HCT116 (cell line): ENCODE measurements at regions not wholly inside any gene's neighbourhood (a gene's known extent, or its start where the extent isn't known, plus 50 kb on each side); places are given as distances from the start of the nearest gene placed in this dataset.

ENCODE experiments used
- ATAC-seq: fragments of 200-7000 bp; cut with Tn5 transposase; 2 replicates; pipeline ENCODE4 v1.9.1; 2020; ENCODE audit warnings: mild to moderate bottlenecking, moderate library complexity
- BruUV-seq: library from RNA; stranded (reverse); fragments of 400-500 nt; replicated peaks from 2 replicates; lab custom pipeline; 2021; lab: Mats Ljungman, UMichigan
- CTCF ChIA-PET: fragments of 300-600 bp; sonication (Branson Sonifier 250); formaldehyde crosslinking; loops from one replicate; lab custom pipeline; 2021; ENCODE audit warnings: antibody characterized with exemption; lab: Charles Lee
- POLR2A ChIA-PET: fragments of 300-600, 350-600 bp; sonication (Branson Sonifier 250); formaldehyde crosslinking; loops from one replicate; lab custom pipeline; 2021; ENCODE audit warnings: antibody characterized with exemption; lab: Charles Lee
- RAD21 ChIA-PET, 2 experiments: fragments of 300-600 bp; sonication (Branson Sonifier 250); formaldehyde crosslinking; loops; one replicate each; lab custom pipeline; 2023; ENCODE audit warnings: low total read pairs in 2 of 2; ENCODE audit not compliant: uncharacterized antibody in 2 of 2, unreplicated experiment in 2 of 2, low non-redundant PET in 1 of 2; lab: Charles Lee
- DNase-seq: peaks from one replicate; pipeline ENCODE4 v3.0.0-alpha.2; 2010; ENCODE audit warnings: low read depth, low spot score
- H2AFZ ChIP-seq: fragments of 200-600 bp; shearing (Covaris generic), sonication (generic); 2 replicates; pipeline ENCODE4 v1.6.1; 2017; ENCODE audit warnings: low read depth, mixed run types, mixed read lengths, antibody characterized with exemption, low read length; ENCODE audit not compliant: poor library complexity, severe bottlenecking
- H3K27ac ChIP-seq: 2 replicates; pipeline ENCODE4 v1.5.1; 2012; ENCODE audit warnings: low read depth, low read length
- H3K27me3 ChIP-seq: fragments of 200-600 bp; sonication (generic); 2 replicates; pipeline ENCODE4 v1.6.1; 2016; ENCODE audit warnings: mixed run types, low read length, mixed read lengths; ENCODE audit not compliant: insufficient read depth
- H3K36me3 ChIP-seq, 2 experiments: fragments of 200-500 bp in 1 of 2; fragments of 200-600 bp in 1 of 2; sonication (Bioruptor generic) in 1 of 2; sonication (generic) in 1 of 2; 2 replicates each; pipeline versions ENCODE4 v1.5.1 to v1.6.1; 2014 to 2016; ENCODE audit warnings: low read length in 2 of 2, inconsistent platforms in 1 of 2, mixed read lengths in 1 of 2, mixed run types in 1 of 2; ENCODE audit not compliant: insufficient read depth in 2 of 2, control insufficient read depth in 1 of 2
- H3K4me1 ChIP-seq, 2 experiments: fragments of 200-600 bp in 1 of 2; sonication (generic) in 1 of 2; 2 replicates each; pipeline versions ENCODE4 v1.5.1 to v1.6.1; 2012 to 2017; ENCODE audit warnings: low read length in 2 of 2, inconsistent platforms in 1 of 2, mild to moderate bottlenecking in 1 of 2, mixed read lengths in 1 of 2, mixed run types in 1 of 2, moderate library complexity in 1 of 2; ENCODE audit not compliant: insufficient read depth in 2 of 2, control insufficient read depth in 1 of 2
- H3K4me2 ChIP-seq: fragments of 200-600 bp; sonication (generic); 2 replicates; pipeline ENCODE4 v1.6.1; 2017; ENCODE audit warnings: mixed run types, low read length, mixed read lengths
- H3K4me3 ChIP-seq, 2 experiments: fragments of 200-600 bp in 1 of 2; sonication (generic) in 1 of 2; replicated peaks in 1 of 2; 2 replicates each; pipeline ENCODE4 v1.5.1; 2011 to 2016; ENCODE audit warnings: low read length in 2 of 2, control low read depth in 1 of 2, low read depth in 1 of 2, mild to moderate bottlenecking in 1 of 2, mixed read lengths in 1 of 2, mixed run types in 1 of 2
- H3K79me2 ChIP-seq: fragments of 200-600 bp; sonication (generic); 2 replicates; pipeline ENCODE4 v1.6.1; 2017; ENCODE audit warnings: mild to moderate bottlenecking, mixed run types, low read length, moderate library complexity, mixed read lengths; ENCODE audit not compliant: insufficient read depth
- H3K9ac ChIP-seq: fragments of 200-600 bp; sonication (generic); 2 replicates; pipeline ENCODE4 v1.6.1; 2016; ENCODE audit warnings: low read length, mixed read lengths
- H3K9me2 ChIP-seq: fragments of 200-600 bp; sonication (generic), shearing (Covaris generic); 2 replicates; pipeline ENCODE4 v1.6.1; 2017; ENCODE audit warnings: mixed run types, mild to moderate bottlenecking, moderate library complexity; ENCODE audit not compliant: insufficient read depth
- H3K9me3 ChIP-seq, 2 experiments: fragments of 200-500 bp in 1 of 2; fragments of 200-600 bp in 1 of 2; sonication (Bioruptor generic) in 1 of 2; sonication (generic) in 1 of 2; 2 replicates each; pipeline ENCODE4 v1.6.1; 2014 to 2017; ENCODE audit warnings: low read length in 2 of 2, mixed read lengths in 2 of 2, inconsistent platforms in 1 of 2, low read depth in 1 of 2, mild to moderate bottlenecking in 1 of 2, mixed run types in 1 of 2, moderate library complexity in 1 of 2; ENCODE audit not compliant: control insufficient read depth in 1 of 2, insufficient read depth in 1 of 2
- H4K20me1 ChIP-seq: fragments of 200-600 bp; sonication (generic), shearing (Covaris generic); 2 replicates; pipeline ENCODE4 v1.6.1; 2017; ENCODE audit warnings: mixed run types, mild to moderate bottlenecking, moderate library complexity; ENCODE audit not compliant: insufficient read depth
- CBX3 ChIP-seq: IDR thresholded peaks from 2 replicates; pipeline ENCODE4 v1.6.1; 2012; ENCODE audit warnings: low read depth
- CEBPB ChIP-seq: IDR thresholded peaks from 2 replicates; pipeline ENCODE4 v1.6.1; 2012; ENCODE audit warnings: low read depth
- EGR1 ChIP-seq: IDR thresholded peaks from 2 replicates; pipeline ENCODE4 v1.6.1; 2012; ENCODE audit warnings: low read depth
- ELF1 ChIP-seq: IDR thresholded peaks from 2 replicates; pipeline ENCODE4 v1.6.1; 2012; ENCODE audit warnings: low read depth, borderline replicate concordance
- EZH2 ChIP-seq: fragments of 200-600 bp; sonication (generic); IDR thresholded peaks from 2 replicates; pipeline ENCODE4 v1.6.1; 2017; ENCODE audit warnings: antibody characterized with exemption, mixed run types
- EZH2phosphoT487 ChIP-seq: fragments of 200-600 bp; IDR thresholded peaks from 2 replicates; pipeline ENCODE4 v1.6.1; 2018; ENCODE audit warnings: antibody characterized with exemption, borderline replicate concordance
- POLR2A ChIP-seq: IDR thresholded peaks from 2 replicates; pipeline ENCODE4 v1.7.0; 2011; ENCODE audit warnings: borderline replicate concordance; ENCODE audit not compliant: insufficient read depth, insufficient read length; ENCODE audit errors: extremely low read depth
- REST ChIP-seq: IDR thresholded peaks from 2 replicates; pipeline ENCODE4 v1.6.1; 2012; ENCODE audit warnings: low read depth
- SIN3A ChIP-seq: IDR thresholded peaks from 2 replicates; pipeline ENCODE4 v1.6.1; 2012; ENCODE audit warnings: low read depth
- ZBTB33 ChIP-seq: IDR thresholded peaks from 2 replicates; pipeline ENCODE4 v1.6.1; 2011; ENCODE audit warnings: mild to moderate bottlenecking, low read length, moderate library complexity; ENCODE audit not compliant: insufficient replicate concordance; ENCODE audit errors: extremely low read depth
- ZFX ChIP-seq: fragments of 450-650 bp; IDR thresholded peaks from 2 replicates; pipeline ENCODE4 v1.6.1; 2017
- intact Hi-C: fragments of 100-400 bp; cut with micrococcal nuclease; formaldehyde crosslinking; loops from 2 replicates; pipeline ENCODE4 v1.10.0; 2022

DNA sequence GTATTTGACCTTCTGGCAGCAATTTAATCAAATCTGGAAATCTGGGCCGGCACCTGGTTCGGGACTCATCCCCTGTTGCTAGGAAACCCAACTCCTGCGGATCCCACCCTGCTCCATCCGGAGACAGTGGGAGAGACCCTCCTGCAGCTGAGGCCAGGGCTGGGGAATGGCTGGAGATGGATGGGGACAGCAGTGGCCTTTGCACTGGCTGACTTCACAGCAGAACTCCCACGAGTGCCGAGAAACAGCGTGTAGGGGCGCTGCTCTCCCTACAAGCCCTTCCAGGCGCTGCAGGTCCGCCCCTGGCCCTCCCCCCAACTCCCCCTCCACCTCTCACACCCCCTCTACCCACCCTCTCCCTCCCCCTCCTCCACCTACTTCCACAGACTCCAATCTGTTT is 105.8 kb upstream of the PPP1R26 start:
- H3K79me2 ChIP-seq: no peaks in the 10 kb centered on the region
- ChIA-PET CTCF (no interaction called here), RAD21 (no interaction called here), POLR2A (no interaction called here)
- no peaks in the 10 kb centered on the region for H3K27me3 ChIP-seq
- DNase-seq (no peak), ATAC-seq (no peak)
- H3K9me3 ChIP-seq: no peaks in the 10 kb centered on the region
- H3K36me3 ChIP-seq: no peaks in the 10 kb centered on the region
- H3K9me2 ChIP-seq: no peaks in the 10 kb centered on the region
- BruUV-seq: no TSS peak
- H3K4me2 ChIP-seq: no peak overlapping the region
- no peaks in the 10 kb centered on the region for H4K20me1 ChIP-seq
- intact Hi-C loops: no loop called here
- no peak overlapping the region for H3K9ac ChIP-seq
- no peak overlapping the region for H2AFZ ChIP-seq
- TF ChIP-seq EZH2: no peak
- TF ChIP-seq CEBPB: no peak
- TF ChIP-seq CBX3: no peak
- no peak for TF ChIP-seq EZH2phosphoT487
- no peak for TF ChIP-seq ZFX
- no peak for TF ChIP-seq ELF1
- no peak for TF ChIP-seq REST
- TF ChIP-seq ZBTB33: no peak
- TF ChIP-seq EGR1: no peak
- TF ChIP-seq POLR2A: no peak
- TF ChIP-seq SIN3A: no peak
- H3K4me3 ChIP-seq: no peak overlapping the region
- no peaks in the 10 kb centered on the region for H3K4me1 ChIP-seq
- no peak overlapping the region for H3K27ac ChIP-seq
